K562 (cell line): ENCODE measurements at regions not wholly inside any gene's neighbourhood (a gene's known extent, or its start where the extent isn't known, plus 50 kb on each side); places are given as distances from the start of the nearest gene placed in this dataset.

ENCODE experiments used
- ATAC-seq: fragments of 200-7000 bp; cut with Tn5 transposase; 3 replicates; pipeline ENCODE4 v1.9.1; 2020; ENCODE audit warnings: moderate library complexity
- BruUV-seq: library from RNA; stranded (reverse); fragments of 400-500 nt; replicated peaks from 2 replicates; lab custom pipeline; 2021; lab: Mats Ljungman, UMichigan
- CTCF ChIA-PET: fragments of 300-600 bp; formaldehyde crosslinking; extraction: SDS; loops from one replicate; lab custom pipeline; 2021; ENCODE audit warnings: low intra/inter-chr PET ratio; lab: Yijun Ruan, JAX
- POLR2A ChIA-PET: fragments of 300-600, 350-650 bp; sonication (Branson Sonifier 250); formaldehyde crosslinking; extraction: SDS; loops from one replicate; lab custom pipeline; 2021; ENCODE audit warnings: antibody characterized with exemption, inconsistent platforms; lab: Yijun Ruan, JAX
- DNase-seq, 4 experiments: peaks; one replicate each; pipeline versions ENCODE4 v3.0.0 to v3.0.0-alpha.2; 2011 to 2018; ENCODE audit warnings: low spot score in 3 of 4, mixed read lengths in 3 of 4; ENCODE audit errors: extremely low read depth in 1 of 4
- FAIRE-seq: peaks from 2 replicates; lab custom pipeline; 2011; peaks lifted over from hg19 to GRCh38; lab: Jason Lieb, UNC
- H2AFZ ChIP-seq: 2 replicates; pipeline ENCODE4 v1.6.0; 2011; ENCODE audit warnings: low read depth, low read length, control low read depth, inconsistent platforms
- H3K27ac ChIP-seq: fragments of 200-600 bp; 3 replicates; pipeline ENCODE4 v1.8.0; 2011; ENCODE audit warnings: low read depth, mild to moderate bottlenecking, control low read depth, inconsistent platforms, low read length, moderate library complexity, mixed read lengths; ENCODE audit errors: extremely low read depth
- H3K27me3 ChIP-seq, 2 experiments: fragments of 300-600 bp in 1 of 2; 2 replicates in 1 of 2; 3 replicates in 1 of 2; pipeline versions ENCODE4 v1.6.0 to v1.8.0; 2011; ENCODE audit warnings: inconsistent platforms in 2 of 2, low read length in 2 of 2, mild to moderate bottlenecking in 1 of 2, mixed read lengths in 1 of 2, moderate library complexity in 1 of 2; ENCODE audit not compliant: control insufficient read depth in 2 of 2, insufficient read depth in 2 of 2
- H3K36me3 ChIP-seq: fragments of 300-600 bp; 3 replicates; pipeline ENCODE4 v1.8.0; 2011; ENCODE audit warnings: mild to moderate bottlenecking, low read length, inconsistent platforms; ENCODE audit not compliant: control insufficient read depth, insufficient read depth
- H3K4me1 ChIP-seq, 2 experiments: fragments of 200-600 bp in 1 of 2; replicated peaks in 1 of 2; 2 replicates in 1 of 2; 3 replicates in 1 of 2; pipeline versions ENCODE4 v1.5.1 to v1.8.0; 2011; ENCODE audit warnings: inconsistent platforms in 2 of 2, low read length in 2 of 2, mild to moderate bottlenecking in 1 of 2, mixed read lengths in 1 of 2, moderate library complexity in 1 of 2; ENCODE audit not compliant: control insufficient read depth in 2 of 2, insufficient read depth in 2 of 2
- H3K4me2 ChIP-seq: 2 replicates; pipeline ENCODE4 v1.6.1; 2011; ENCODE audit warnings: low read length, control low read depth, inconsistent platforms, mixed read lengths; ENCODE audit not compliant: insufficient read depth
- H3K4me3 ChIP-seq: fragments of 200-600 bp; sonication (generic), shearing (Covaris generic); 2 replicates; pipeline ENCODE4 v1.5.1; 2016; ENCODE audit warnings: control low read depth, inconsistent platforms
- H3K79me2 ChIP-seq: fragments of 200-600 bp; 3 replicates; pipeline ENCODE4 v1.8.0; 2011; ENCODE audit warnings: low read length, inconsistent platforms; ENCODE audit not compliant: control insufficient read depth, insufficient read depth
- H3K9ac ChIP-seq, 2 experiments: 2 replicates each; pipeline versions ENCODE4 v1.6.0 to v1.6.1; 2011; ENCODE audit warnings: low read depth in 2 of 2, low read length in 2 of 2, control low read depth in 1 of 2, inconsistent platforms in 1 of 2, mild to moderate bottlenecking in 1 of 2, mixed read lengths in 1 of 2; ENCODE audit not compliant: insufficient read depth in 1 of 2
- H3K9me1 ChIP-seq: one replicate; pipeline ENCODE4 v1.6.0; 2011; ENCODE audit warnings: inconsistent platforms, mild to moderate bottlenecking, low read length, moderate library complexity; ENCODE audit not compliant: control insufficient read depth, insufficient read depth
- H3K9me3 ChIP-seq: replicated peaks from 2 replicates; pipeline ENCODE4 v1.5.1; 2011; ENCODE audit warnings: low read depth, low read length, inconsistent platforms; ENCODE audit not compliant: control insufficient read depth, insufficient read depth
- H4K20me1 ChIP-seq: replicated peaks from 2 replicates; pipeline ENCODE4 v1.6.1; 2011; ENCODE audit warnings: low read length, inconsistent platforms, mixed read lengths; ENCODE audit not compliant: control insufficient read depth, insufficient read depth
- LEF1 ChIP-seq: fragments of 450-650 bp; IDR thresholded peaks from 2 replicates; pipeline ENCODE4 v1.6.1; 2016; ENCODE audit warnings: mild to moderate bottlenecking
- MAZ ChIP-seq, 2 experiments: fragments of 450-650 bp in 1 of 2; sonication (generic) in 1 of 2; formaldehyde crosslinking; IDR thresholded peaks in 1 of 2; conservative IDR thresholded peaks in 1 of 2; 2 replicates each; pipeline versions ENCODE4 v1.4.0 to v1.5.0; 2020; ENCODE audit warnings: mild to moderate bottlenecking in 1 of 2, missing genetic modification reagents in 1 of 2
- MBD2 ChIP-seq: sonication (generic); IDR thresholded peaks from 2 replicates; pipeline ENCODE4 v1.6.1; 2016; ENCODE audit warnings: low read depth, borderline replicate concordance
- PML ChIP-seq: IDR thresholded peaks from 2 replicates; pipeline ENCODE4 v1.6.1; 2012; ENCODE audit warnings: low read length, inconsistent platforms
- SMARCC2 ChIP-seq: fragments of 450-650 bp; IDR thresholded peaks from 2 replicates; pipeline ENCODE4 v1.6.1; 2017; ENCODE audit warnings: antibody characterized with exemption, moderate library complexity, mild to moderate bottlenecking, low read depth
- ZNF133 ChIP-seq: fragments of 250-450 bp; sonication (Bioruptor Pico); IDR thresholded peaks from 2 replicates; pipeline ENCODE4 v1.4.0; 2020; ENCODE audit warnings: mild to moderate bottlenecking
- WGBS: fragments of 100-300 bp; shearing (Covaris generic); methylation state at CpG from one replicate; pipeline ENCODE4 v1.1.6; 2016; ENCODE audit warnings: low coverage, mixed read lengths; ENCODE audit not compliant: insufficient coverage; ENCODE audit errors: missing lambda C conversion rate; 5-methylcytosine and 5-hydroxymethylcytosine counted together
- in situ Hi-C: fragments of 300-500 bp; cut with MboI; formaldehyde crosslinking; loops from 4 replicates; pipeline ENCODE4 v1.15.0; 2018; ENCODE audit warnings: inconsistent platforms, mixed read lengths
- intact Hi-C: fragments of 100-400 bp; cut with micrococcal nuclease; formaldehyde crosslinking; loops from 2 replicates; pipeline ENCODE4 v1.14.2; 2022
- TF ChIP-seq, protein P1 (sequence below): sonication (generic); formaldehyde crosslinking; IDR thresholded peaks from 2 replicates; pipeline ENCODE4 v1.8.0; 2022; ENCODE audit warnings: mild to moderate bottlenecking, missing genetic modification reagents

DNA sequence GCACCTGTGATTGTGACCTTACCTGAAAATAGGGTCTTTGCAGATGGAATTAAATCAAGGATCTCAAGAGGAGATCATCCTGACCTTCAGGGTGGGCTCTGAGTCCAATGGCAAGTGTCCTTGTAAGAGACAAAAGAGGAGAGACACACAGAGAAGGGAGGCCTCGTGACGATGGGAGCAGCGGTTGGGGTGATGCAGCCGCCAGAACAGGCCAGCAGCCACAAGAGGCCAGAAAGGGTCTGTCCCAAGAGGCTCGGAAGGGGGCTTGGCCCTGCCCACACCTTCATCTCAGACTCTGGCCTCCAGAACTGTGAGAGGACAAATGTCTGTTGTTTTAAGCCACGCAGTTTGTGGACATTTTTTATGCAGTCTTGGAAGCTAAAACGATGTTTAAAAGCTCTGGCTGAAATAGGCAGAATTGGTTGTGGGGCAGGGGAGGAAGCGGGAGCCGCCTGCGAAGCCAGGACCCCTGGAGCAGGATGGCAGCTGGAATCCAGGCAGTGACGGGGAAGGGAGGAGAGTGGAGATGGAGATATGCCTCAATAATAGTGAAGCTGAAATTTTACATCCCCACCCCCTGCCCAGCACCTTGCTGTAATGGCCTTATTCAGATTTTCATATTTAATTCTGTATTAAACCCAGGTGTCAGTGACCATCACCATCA is 216.4 kb downstream of the ANKRD60 start:
- ATAC-seq (no peak), DNase-seq (no peak), FAIRE-seq (no peak)
- TF ChIP-seq, protein P1, sequence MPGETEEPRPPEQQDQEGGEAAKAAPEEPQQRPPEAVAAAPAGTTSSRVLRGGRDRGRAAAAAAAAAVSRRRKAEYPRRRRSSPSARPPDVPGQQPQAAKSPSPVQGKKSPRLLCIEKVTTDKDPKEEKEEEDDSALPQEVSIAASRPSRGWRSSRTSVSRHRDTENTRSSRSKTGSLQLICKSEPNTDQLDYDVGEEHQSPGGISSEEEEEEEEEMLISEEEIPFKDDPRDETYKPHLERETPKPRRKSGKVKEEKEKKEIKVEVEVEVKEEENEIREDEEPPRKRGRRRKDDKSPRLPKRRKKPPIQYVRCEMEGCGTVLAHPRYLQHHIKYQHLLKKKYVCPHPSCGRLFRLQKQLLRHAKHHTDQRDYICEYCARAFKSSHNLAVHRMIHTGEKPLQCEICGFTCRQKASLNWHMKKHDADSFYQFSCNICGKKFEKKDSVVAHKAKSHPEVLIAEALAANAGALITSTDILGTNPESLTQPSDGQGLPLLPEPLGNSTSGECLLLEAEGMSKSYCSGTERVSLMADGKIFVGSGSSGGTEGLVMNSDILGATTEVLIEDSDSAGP (CRISPR knock-in tag): no peak
- TF ChIP-seq MBD2 (no peak), ZNF133 (CRISPR knock-in tag) (no peak), PML (no peak), MAZ (CRISPR knock-in tag; conservative IDR thresholded peaks at IDR 0.05 in 1 of 2, IDR thresholded peaks at IDR 0.05 in 1 of 2) (no peak), LEF1 (no peak), SMARCC2 (no peak)
- no peak overlapping the region for H3K4me3 ChIP-seq
- no peak overlapping the region for H3K9ac ChIP-seq
- H3K27ac ChIP-seq: no peak overlapping the region
- no peaks in the 10 kb centered on the region for H3K9me3 ChIP-seq
- no peaks in the 10 kb centered on the region for H3K9me1 ChIP-seq
- H3K4me1 ChIP-seq: no peaks in the 10 kb centered on the region
- H3K36me3 ChIP-seq: no peaks in the 10 kb centered on the region
- no peaks in the 10 kb centered on the region for H4K20me1 ChIP-seq
- ChIA-PET POLR2A (interaction anchor here (0.8 kb wide), 1 partner anchor 120 kb away, joined by 3 read pairs; no protein-coding TSS in a partner anchor), CTCF (no interaction called here)
- WGBS: 2% methylated on average over 11 of the region's 11 CpGs
- intact Hi-C loops: no loop called here
- H3K4me2 ChIP-seq: no peak overlapping the region
- H3K27me3 ChIP-seq: peaks cover 13 to 40% of the 10 kb centered on the region in 2 experiments; a peak in 3 of 5 replicates
- no peaks in the 10 kb centered on the region for H3K79me2 ChIP-seq
- no TSS peak for BruUV-seq
- no peak overlapping the region for H2AFZ ChIP-seq
- in situ Hi-C loops: no loop called here
